ENCODE measurements at regions not wholly inside any gene's neighbourhood (a gene's known extent, or its start where the extent isn't known, plus 50 kb on each side); places are given as distances from the start of the nearest gene placed in this dataset.

GRCh38 chr22:33116841-33117547 is 58.8 kb upstream of the SYN3 start:
- no peaks in the 10 kb centered on the region for H3K9me3 ChIP-seq (ENCODE audit: control insufficient read depth in 4 of 4, low read length in 3 of 4)
- TF ChIP-seq TAF1 (conservative IDR thresholded peaks at IDR 0.05) (no peak), RXRA (IDR thresholded peaks at IDR 0.05) (no peak), HNF4G (IDR thresholded peaks at IDR 0.05) (no peak), CTCF (IDR thresholded peaks at IDR 0.05; ENCODE audit: low read depth, low read length, missing input control) (no peak), FOXA1 (IDR thresholded peaks at IDR 0.05) (no peak), FOXA2 (IDR thresholded peaks at IDR 0.05) (no peak), GABPA (IDR thresholded peaks at IDR 0.05 in 1 of 2, conservative IDR thresholded peaks at IDR 0.05 in 1 of 2) (no peak), SP1 (IDR thresholded peaks at IDR 0.05) (no peak), RAD21 (IDR thresholded peaks at IDR 0.05) (no peak), JUND (IDR thresholded peaks at IDR 0.05) (no peak), MAX (IDR thresholded peaks at IDR 0.05) (no peak), NR2F2 (IDR thresholded peaks at IDR 0.05) (no peak), YY1 (IDR thresholded peaks at IDR 0.05) (no peak), ATF3 (IDR thresholded peaks at IDR 0.05) (no peak), EGR1 (IDR thresholded peaks at IDR 0.05; ENCODE audit: low read depth in 2 of 2) (no peak), HNF4A (conservative IDR thresholded peaks at IDR 0.05) (no peak), ZBTB33 (IDR thresholded peaks at IDR 0.05) (no peak)
- no peak overlapping the region for H3K4me3 ChIP-seq (ENCODE audit: low read depth in 1 of 3, low read length in 3 of 3)
- no peaks in the 10 kb centered on the region for H3K4me1 ChIP-seq (ENCODE audit: control insufficient read depth in 4 of 4, insufficient read depth in 4 of 4, low read length in 3 of 4)
- no peak overlapping the region for H3K9ac ChIP-seq (ENCODE audit: low read depth in 1 of 2, low read length in 2 of 2)
- H3K27me3 ChIP-seq (ENCODE audit: control insufficient read depth in 4 of 4, insufficient read depth in 4 of 4, low read length in 3 of 4), result peaks cover 0 to under 1% (median 0%) of the 10 kb centered on the region in 4 donors
- H3K36me3 ChIP-seq (ENCODE audit: control insufficient read depth in 4 of 4, insufficient read depth in 3 of 4, low read depth in 1 of 4, low read length in 3 of 4), result no peaks in the 10 kb centered on the region
- WGBS, result 81% methylated on average over 2 of the region's 2 CpGs
- no peak overlapping the region for H3K27ac ChIP-seq (ENCODE audit: low read depth in 1 of 2, low read length in 2 of 2)
- DNase-seq (ENCODE audit: low spot score), result no peak

GRCh38 chr22:33114565-33114964 is 56.4 kb upstream of the SYN3 start:
- Histone ChIP-seq H3K4me3 (ENCODE audit: low read depth in 1 of 3, low read length in 3 of 3) (no peak overlapping the region), H3K9ac (ENCODE audit: low read depth in 1 of 2, low read length in 2 of 2) (no peak overlapping the region), H3K9me3 (ENCODE audit: control insufficient read depth in 4 of 4, low read length in 3 of 4) (no peaks in the 10 kb centered on the region), H3K4me1 (ENCODE audit: control insufficient read depth in 4 of 4, insufficient read depth in 4 of 4, low read length in 3 of 4) (no peaks in the 10 kb centered on the region), H3K27me3 (ENCODE audit: control insufficient read depth in 4 of 4, insufficient read depth in 4 of 4, low read length in 3 of 4) (peaks cover 0 to 6% (median 0%) of the 10 kb centered on the region in 4 donors), H3K36me3 (ENCODE audit: control insufficient read depth in 4 of 4, insufficient read depth in 3 of 4, low read depth in 1 of 4, low read length in 3 of 4) (no peaks in the 10 kb centered on the region), H3K27ac (ENCODE audit: low read depth in 1 of 2, low read length in 2 of 2) (no peak overlapping the region)
- no peak for DNase-seq (ENCODE audit: low spot score)
- TF ChIP-seq RAD21 (IDR thresholded peaks at IDR 0.05) (no peak), YY1 (IDR thresholded peaks at IDR 0.05) (no peak), REST (IDR thresholded peaks at IDR 0.05) (no peak), MAX (IDR thresholded peaks at IDR 0.05) (no peak), CTCF (IDR thresholded peaks at IDR 0.05; ENCODE audit: low read depth, low read length, missing input control) (no peak), FOXA2 (IDR thresholded peaks at IDR 0.05) (no peak), HNF4G (IDR thresholded peaks at IDR 0.05) (no peak), ZBTB33 (IDR thresholded peaks at IDR 0.05) (no peak), HNF4A (conservative IDR thresholded peaks at IDR 0.05) (no peak), JUND (IDR thresholded peaks at IDR 0.05) (no peak), EGR1 (IDR thresholded peaks at IDR 0.05; ENCODE audit: low read depth in 2 of 2) (no peak), FOXA1 (IDR thresholded peaks at IDR 0.05) (no peak)
